ENCODE measurements at regions not wholly inside any gene's neighbourhood (a gene's known extent, or its start where the extent isn't known, plus 50 kb on each side); places are given as distances from the start of the nearest gene placed in this dataset.
"Not testable (repeated sequence)": the region's sequence is repeated elsewhere in the genome, so short reads cannot be mapped to it uniquely, and the experiment has no call there.

GRCh38 chr3:5899014-5899761 is 711.7 kb downstream of the EDEM1 start:
- H3K36me3 Mint-ChIP-seq = peaks cover 3% of the 10 kb centered on the region
- H3K4me1 Mint-ChIP-seq (ENCODE audit: unreplicated experiment) = peaks cover 15% of the 10 kb centered on the region
- TF ChIP-seq CTCF (conservative IDR thresholded peaks at IDR 0.05) = no peak
- H3K4me3 Mint-ChIP-seq = no peak overlapping the region
- no peak overlapping the region for H3K27ac Mint-ChIP-seq
- no peak for DNase-seq (ENCODE audit: extremely low spot score, unreplicated experiment)
- no peaks in the 10 kb centered on the region for H3K27me3 Mint-ChIP-seq
- peaks cover 15% of the 10 kb centered on the region for H3K9me3 Mint-ChIP-seq

GRCh38 chr3:5917932-5918331 is 730.4 kb downstream of the EDEM1 start:
- Mint-ChIP-seq H3K4me3 (no peak overlapping the region), H3K4me1 (ENCODE audit: unreplicated experiment) (no peaks in the 10 kb centered on the region), H3K27me3 (no peaks in the 10 kb centered on the region), H3K36me3 (no peaks in the 10 kb centered on the region), H3K9me3 (peaks cover 11% of the 10 kb centered on the region), H3K27ac (no peak overlapping the region)
- DNase-seq (ENCODE audit: extremely low spot score, unreplicated experiment) = no peak
- no peak for TF ChIP-seq CTCF (conservative IDR thresholded peaks at IDR 0.05)

GRCh38 chr3:5918626-5919025 is 731.1 kb downstream of the EDEM1 start:
- Mint-ChIP-seq H3K36me3 (no peaks in the 10 kb centered on the region), H3K27me3 (no peaks in the 10 kb centered on the region), H3K4me3 (no peak overlapping the region), H3K9me3 (peaks cover 11% of the 10 kb centered on the region), H3K4me1 (ENCODE audit: unreplicated experiment) (no peaks in the 10 kb centered on the region), H3K27ac (no peak overlapping the region)
- DNase-seq (ENCODE audit: extremely low spot score, unreplicated experiment) = no peak
- no peak for TF ChIP-seq CTCF (conservative IDR thresholded peaks at IDR 0.05)

GRCh38 chr3:5929027-5929426 is 741.5 kb downstream of the EDEM1 start:
- no peak overlapping the region for H3K4me3 Mint-ChIP-seq

DNA sequence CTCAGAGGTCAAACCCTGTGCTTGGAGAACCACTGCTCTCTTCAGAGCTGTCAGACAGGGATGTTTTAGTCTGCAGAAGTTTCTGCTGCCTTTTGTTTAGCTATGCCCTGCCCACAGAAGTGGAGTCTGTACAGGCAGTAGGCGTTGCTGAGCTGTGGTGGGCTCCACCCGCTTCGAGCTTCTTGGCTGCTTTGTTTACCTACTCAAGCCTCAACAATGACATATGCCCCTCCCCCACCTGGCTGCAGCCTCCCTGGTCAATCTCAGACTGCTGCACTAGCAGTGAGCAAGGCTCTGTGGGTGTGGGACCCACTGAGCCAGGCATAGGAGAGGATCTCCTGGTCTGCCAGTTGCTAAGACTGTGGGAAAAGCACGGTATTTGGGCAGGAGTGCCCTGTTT is 756.6 kb downstream of the EDEM1 start:
- not testable (repeated sequence) for H3K4me1 Mint-ChIP-seq (ENCODE audit: unreplicated experiment); H3K4me3 Mint-ChIP-seq; H3K27me3 Mint-ChIP-seq; H3K9me3 Mint-ChIP-seq; H3K36me3 Mint-ChIP-seq; H3K27ac Mint-ChIP-seq; DNase-seq (ENCODE audit: extremely low spot score, unreplicated experiment)

More at GRCh38 chr3:5929027-5929426, 741.5 kb downstream of the EDEM1 start:
- Mint-ChIP-seq H3K36me3 (no peaks in the 10 kb centered on the region), H3K4me1 (ENCODE audit: unreplicated experiment) (no peaks in the 10 kb centered on the region), H3K9me3 (no peaks in the 10 kb centered on the region), H3K27me3 (no peaks in the 10 kb centered on the region), H3K27ac (no peak overlapping the region)
- TF ChIP-seq CTCF (conservative IDR thresholded peaks at IDR 0.05) = no peak
- no peak for DNase-seq (ENCODE audit: extremely low spot score, unreplicated experiment)

- H3K27me3 Mint-ChIP-seq = no peaks in the 10 kb centered on the region
- H3K36me3 Mint-ChIP-seq = no peaks in the 10 kb centered on the region
- peaks cover 16% of the 10 kb centered on the region for H3K4me1 Mint-ChIP-seq (ENCODE audit: unreplicated experiment)
- no peaks in the 10 kb centered on the region for H3K9me3 Mint-ChIP-seq
- DNase-seq (ENCODE audit: extremely low spot score, unreplicated experiment) = no peak
- H3K4me3 Mint-ChIP-seq = no peak overlapping the region
- TF ChIP-seq CTCF (conservative IDR thresholded peaks at IDR 0.05) = no peak
- no peak overlapping the region for H3K27ac Mint-ChIP-seq
Measured at GRCh38 chr3:5948084-5948483, 760.6 kb downstream of the EDEM1 start.
